Lung (tissue), 11 donors: ENCODE measurements at regions not wholly inside any gene's neighbourhood (a gene's known extent, or its start where the extent isn't known, plus 50 kb on each side); places are given as distances from the start of the nearest gene placed in this dataset.

Experiments
- ATAC-seq: fragments of 200-7000 bp; cut with Tn5 transposase; one replicate; pipeline ENCODE4 v1.9.1; 2020; ENCODE audit warnings: moderate number of reproducible peaks; ENCODE audit not compliant: insufficient read depth, low FRiP score
- DNase-seq, 3 donors: peaks; one replicate each; pipeline ENCODE4 v3.0.0-alpha.2; 2013 to 2017
- H3K27ac ChIP-seq, 2 donors: one replicate each; pipeline ENCODE4 v1.5.1; 2013; ENCODE audit warnings: mild to moderate bottlenecking in 2 of 2, moderate library complexity in 2 of 2, control low read depth in 1 of 2, inconsistent platforms in 1 of 2, low read depth in 1 of 2, low read length in 1 of 2
- H3K27me3 ChIP-seq, 3 donors: one replicate each; pipeline ENCODE4 v1.5.1; 2013; ENCODE audit warnings: low read length in 2 of 3; ENCODE audit not compliant: control insufficient read depth in 3 of 3, insufficient read depth in 3 of 3
- H3K36me3 ChIP-seq, 4 donors: one replicate each; pipeline ENCODE4 v1.5.1; 2013; ENCODE audit warnings: low read length in 4 of 4, mild to moderate bottlenecking in 1 of 4, moderate library complexity in 1 of 4; ENCODE audit not compliant: control insufficient read depth in 4 of 4, insufficient read depth in 4 of 4
- H3K4me1 ChIP-seq, 5 donors: one replicate each; pipeline ENCODE4 v1.5.1; 2013; ENCODE audit warnings: low read length in 5 of 5, mild to moderate bottlenecking in 2 of 5, moderate library complexity in 1 of 5; ENCODE audit not compliant: control insufficient read depth in 5 of 5, insufficient read depth in 5 of 5
- H3K4me3 ChIP-seq: one replicate; pipeline ENCODE4 v1.5.1; 2013; ENCODE audit warnings: mild to moderate bottlenecking, control low read depth, moderate library complexity
- H3K9ac ChIP-seq, 2 donors: one replicate each; pipeline ENCODE4 v1.5.1; 2013; ENCODE audit warnings: low read length in 2 of 2, control low read depth in 1 of 2; ENCODE audit not compliant: insufficient read depth in 1 of 2
- H3K9me3 ChIP-seq, 4 donors: one replicate each; pipeline ENCODE4 v1.5.1; 2013; ENCODE audit warnings: low read length in 3 of 4, mild to moderate bottlenecking in 1 of 4, moderate library complexity in 1 of 4; ENCODE audit not compliant: control insufficient read depth in 4 of 4, insufficient read depth in 3 of 4
- CTCF ChIP-seq: IDR thresholded peaks from 2 replicates; pipeline ENCODE4 v1.5.1; 2012; ENCODE audit warnings: mild to moderate bottlenecking; ENCODE audit errors: control extremely low read depth, extremely low read depth
- WGBS, 2 donors: extraction: QIAGEN DNeasy Blood & Tissue Kit; methylation state at CpG; one replicate each; pipeline ENCODE4 v1.1.7; 2013; 5-methylcytosine and 5-hydroxymethylcytosine counted together
- donor health status: control.
- donor health status: control.
- donor health status: Bipolar disorder and iron deficiency.
- donor health status: healthy.
- donor health status: DM: yes; HTN: yes; CAD: no.

GRCh38 chr3:194286375-194287146 lies 64.6 kb downstream of the CPN2 start:
- Histone ChIP-seq H3K4me3 (no peak overlapping the region), H3K9me3 (no peaks in the 10 kb centered on the region), H3K4me1 (peaks cover 0 to 41% (median 17%) of the 10 kb centered on the region in 5 donors), H3K9ac (no peak overlapping the region), H3K27ac (no peak overlapping the region), H3K36me3 (no peaks in the 10 kb centered on the region), H3K27me3 (no peaks in the 10 kb centered on the region)
- peak in 1 of 3 donors; percentile 11 for DNase-seq
- TF ChIP-seq CTCF, result no peak
- no peak for ATAC-seq
- 90 to 92% methylated on average over 22 of the region's 22 CpGs for WGBS, 2 donors

GRCh38 chr3:194287374-194287773 lies 63.8 kb downstream of the CPN2 start:
- 96% methylated on average over 3 of the region's 3 CpGs for WGBS, 2 donors
- H3K27ac ChIP-seq, result no peak overlapping the region
- H3K27me3 ChIP-seq, result no peaks in the 10 kb centered on the region
- no peak overlapping the region for H3K9ac ChIP-seq
- no peaks in the 10 kb centered on the region for H3K36me3 ChIP-seq
- DNase-seq (no peak), ATAC-seq (no peak)
- no peak for TF ChIP-seq CTCF
- no peaks in the 10 kb centered on the region for H3K9me3 ChIP-seq
- no peak overlapping the region for H3K4me3 ChIP-seq
- peaks cover 0 to 37% (median 17%) of the 10 kb centered on the region in 5 donors for H3K4me1 ChIP-seq

- DNase-seq (peak in 1 of 3 donors; percentile 7), ATAC-seq (no peak)
- Histone ChIP-seq H3K4me3 (no peak overlapping the region), H3K27ac (no peak overlapping the region), H3K9ac (no peak overlapping the region), H3K9me3 (no peaks in the 10 kb centered on the region), H3K27me3 (no peaks in the 10 kb centered on the region), H3K36me3 (no peaks in the 10 kb centered on the region), H3K4me1 (peaks cover 0 to 30% (median 11%) of the 10 kb centered on the region in 5 donors)
- no peak for TF ChIP-seq CTCF
- 91 to 92% methylated on average over 5 of the region's 5 CpGs for WGBS, 2 donors
Measured at GRCh38 chr3:194287977-194288706, 63.0 kb downstream of the CPN2 start.
